ENCODE measurements at regions not wholly inside any gene's neighbourhood (a gene's known extent, or its start where the extent isn't known, plus 50 kb on each side); places are given as distances from the start of the nearest gene placed in this dataset.

GRCh38 chr13:42395086-42395821 lies 123.3 kb downstream of the AKAP11 start:
- H3K27me3 ChIP-seq (ENCODE audit: control insufficient read depth, extremely low read depth, insufficient read depth, low read length): peaks cover 7% of the 10 kb centered on the region
- no peaks in the 10 kb centered on the region for H3K36me3 ChIP-seq (ENCODE audit: control insufficient read depth in 2 of 2, extremely low read depth in 1 of 2, insufficient read depth in 2 of 2, low read length in 2 of 2)
- no peak overlapping the region for H3K27ac ChIP-seq (ENCODE audit: control insufficient read depth, insufficient read depth, low read length)
- H2AFZ ChIP-seq (ENCODE audit: control insufficient read depth, low read length): no peak overlapping the region
- dilution Hi-C loops (cut with MboI; ENCODE audit: extremely low pct_ligation_motif_present, low sequenced_read_pairs): no loop called here
- FAIRE-seq (no peak), DNase-seq (ENCODE audit: low read depth, low spot score) (no peak)
- no peaks in the 10 kb centered on the region for H4K20me1 ChIP-seq (ENCODE audit: control insufficient read depth, extremely low read depth, insufficient read depth, low read length)
- no peak for TF ChIP-seq CTCF (optimal IDR thresholded peaks at IDR 0.05 in 1 of 3, IDR thresholded peaks at IDR 0.05 in 1 of 3, conservative IDR thresholded peaks at IDR 0.05 in 1 of 3; ENCODE audit: extremely low read depth in 1 of 3, insufficient read depth in 2 of 3, low read length in 3 of 3)
- TF ChIP-seq EZH2 (IDR thresholded peaks at IDR 0.05; ENCODE audit: low read length): no peak
- H3K4me2 ChIP-seq (ENCODE audit: control insufficient read depth, extremely low read depth, insufficient read depth, low read depth, low read length): no peak overlapping the region
- no peaks in the 10 kb centered on the region for H3K9me1 ChIP-seq (ENCODE audit: control insufficient read depth, extremely low read depth, insufficient read depth, low read length)
- no peaks in the 10 kb centered on the region for H3K9me3 ChIP-seq (ENCODE audit: control insufficient read depth, low read depth, low read length)
- H3K4me3 ChIP-seq (ENCODE audit: control insufficient read depth in 2 of 3, extremely low read depth in 1 of 3, insufficient read depth in 2 of 3, low read depth in 1 of 3, low read length in 3 of 3): no peak overlapping the region
- H3K4me1 ChIP-seq (ENCODE audit: control insufficient read depth, extremely low read depth, insufficient read depth, low read length): no peaks in the 10 kb centered on the region
- no peaks in the 10 kb centered on the region for H3K79me2 ChIP-seq (ENCODE audit: control insufficient read depth, insufficient read depth, low read length)
- H3K9ac ChIP-seq (ENCODE audit: control insufficient read depth, extremely low read depth, insufficient read depth, low read length): no peak overlapping the region

DNA sequence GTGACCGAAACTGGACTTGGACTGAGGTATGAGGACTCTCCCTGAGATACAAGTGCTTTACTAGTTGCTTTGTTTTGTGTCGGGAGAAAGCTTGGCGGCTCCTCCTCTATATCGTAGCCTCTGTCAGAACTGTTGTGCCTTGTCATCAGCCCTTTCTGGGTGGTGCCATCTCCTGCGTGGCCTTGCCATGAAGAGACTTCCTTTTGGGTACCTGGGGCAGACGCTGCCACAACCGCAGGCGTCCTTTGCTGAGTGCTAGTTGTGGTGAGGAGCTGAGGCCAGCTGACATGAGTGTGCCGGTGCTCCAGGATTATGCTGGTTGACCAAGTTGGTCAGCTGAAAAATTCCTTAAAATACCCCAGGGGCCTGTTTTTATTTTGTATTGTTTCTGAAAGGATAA lies 124.5 kb downstream of the AKAP11 start:
- dilution Hi-C loops (cut with MboI; ENCODE audit: extremely low pct_ligation_motif_present, low sequenced_read_pairs): no loop called here
- Histone ChIP-seq H3K27ac (ENCODE audit: control insufficient read depth, insufficient read depth, low read length) (no peak overlapping the region), H3K4me1 (ENCODE audit: control insufficient read depth, extremely low read depth, insufficient read depth, low read length) (no peaks in the 10 kb centered on the region), H3K27me3 (ENCODE audit: control insufficient read depth, extremely low read depth, insufficient read depth, low read length) (peaks cover 7% of the 10 kb centered on the region), H3K4me3 (ENCODE audit: control insufficient read depth in 2 of 3, extremely low read depth in 1 of 3, insufficient read depth in 2 of 3, low read depth in 1 of 3, low read length in 3 of 3) (no peak overlapping the region), H3K79me2 (ENCODE audit: control insufficient read depth, insufficient read depth, low read length) (no peaks in the 10 kb centered on the region), H3K9ac (ENCODE audit: control insufficient read depth, extremely low read depth, insufficient read depth, low read length) (no peak overlapping the region), H3K9me3 (ENCODE audit: control insufficient read depth, low read depth, low read length) (no peaks in the 10 kb centered on the region), H4K20me1 (ENCODE audit: control insufficient read depth, extremely low read depth, insufficient read depth, low read length) (no peaks in the 10 kb centered on the region), H3K36me3 (ENCODE audit: control insufficient read depth in 2 of 2, extremely low read depth in 1 of 2, insufficient read depth in 2 of 2, low read length in 2 of 2) (no peaks in the 10 kb centered on the region), H3K9me1 (ENCODE audit: control insufficient read depth, extremely low read depth, insufficient read depth, low read length) (no peaks in the 10 kb centered on the region), H3K4me2 (ENCODE audit: control insufficient read depth, extremely low read depth, insufficient read depth, low read depth, low read length) (no peak overlapping the region), H2AFZ (ENCODE audit: control insufficient read depth, low read length) (no peak overlapping the region)
- no peak for TF ChIP-seq CTCF (optimal IDR thresholded peaks at IDR 0.05 in 1 of 3, IDR thresholded peaks at IDR 0.05 in 1 of 3, conservative IDR thresholded peaks at IDR 0.05 in 1 of 3; ENCODE audit: extremely low read depth in 1 of 3, insufficient read depth in 2 of 3, low read length in 3 of 3)
- no peak for TF ChIP-seq EZH2 (IDR thresholded peaks at IDR 0.05; ENCODE audit: low read length)
- DNase-seq (ENCODE audit: low read depth, low spot score) (no peak), FAIRE-seq (no peak)

Measured in keratinocyte (primary cell).